ENCODE measurements at regions not wholly inside any gene's neighbourhood (a gene's known extent, or its start where the extent isn't known, plus 50 kb on each side); places are given as distances from the start of the nearest gene placed in this dataset.
"Not testable (repeated sequence)": the region's sequence is repeated elsewhere in the genome, so short reads cannot be mapped to it uniquely, and the experiment has no call there.

DNA sequence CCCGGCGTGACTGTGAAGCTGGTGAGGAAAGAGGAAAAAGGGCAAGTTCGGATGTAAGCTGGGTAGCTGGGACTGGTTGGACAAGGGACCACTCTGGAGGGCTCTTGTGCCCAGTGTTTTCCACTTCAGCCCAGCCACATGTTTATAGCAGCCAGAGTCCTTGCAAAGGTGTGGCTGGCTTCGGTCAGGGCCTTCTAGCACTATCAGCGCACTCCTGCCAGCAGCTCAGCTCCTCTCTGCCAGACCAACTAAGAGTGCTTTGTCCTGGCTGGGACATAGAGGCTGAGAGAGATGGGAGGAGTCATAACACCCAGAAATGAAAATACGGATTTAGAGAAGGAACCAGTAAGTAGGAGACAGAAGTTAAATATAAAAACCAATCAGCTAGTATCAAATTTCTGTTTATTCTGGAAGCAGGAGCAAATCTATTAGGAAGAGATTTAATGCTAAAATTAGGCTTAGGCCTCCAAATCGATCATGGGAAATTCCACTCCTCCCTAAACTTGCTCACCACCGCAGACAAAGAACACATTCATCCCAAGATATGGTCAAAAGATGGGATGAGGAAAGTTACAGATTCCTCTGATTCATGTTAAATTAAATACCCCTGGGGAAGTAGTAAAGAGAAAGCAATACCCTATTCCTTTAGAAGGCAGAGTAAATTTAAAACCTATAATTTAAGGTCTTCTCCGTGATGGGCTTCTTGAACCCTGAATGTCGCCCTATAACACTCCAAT is 135.0 kb downstream of the RALA start:
- no peak for DNase-seq (ENCODE audit: low spot score)

GRCh38 chr7:39761449-39761848 is 138.1 kb downstream of the RALA start:
- no peak for DNase-seq (ENCODE audit: low spot score)

DNA sequence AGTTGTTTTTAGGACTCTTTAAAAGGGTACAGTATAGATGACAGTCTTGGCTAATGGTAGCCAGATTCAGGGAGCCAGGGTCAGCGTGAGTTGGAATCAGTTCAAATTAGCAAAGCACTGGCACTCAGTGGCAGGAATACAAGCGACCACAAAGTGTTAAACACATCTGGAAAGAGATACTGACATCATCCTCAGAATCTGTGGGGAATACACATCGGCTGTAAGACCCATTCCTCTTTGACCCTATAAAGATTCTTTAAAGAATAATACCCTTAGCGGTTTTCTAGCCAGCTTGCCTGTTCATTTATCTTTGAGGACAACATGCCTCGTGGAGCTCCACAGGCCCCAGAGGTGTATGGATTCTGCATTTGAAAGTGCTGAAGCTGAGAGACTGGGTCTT is 139.1 kb downstream of the RALA start:
- DNase-seq (ENCODE audit: low spot score), result not testable (repeated sequence)

DNA sequence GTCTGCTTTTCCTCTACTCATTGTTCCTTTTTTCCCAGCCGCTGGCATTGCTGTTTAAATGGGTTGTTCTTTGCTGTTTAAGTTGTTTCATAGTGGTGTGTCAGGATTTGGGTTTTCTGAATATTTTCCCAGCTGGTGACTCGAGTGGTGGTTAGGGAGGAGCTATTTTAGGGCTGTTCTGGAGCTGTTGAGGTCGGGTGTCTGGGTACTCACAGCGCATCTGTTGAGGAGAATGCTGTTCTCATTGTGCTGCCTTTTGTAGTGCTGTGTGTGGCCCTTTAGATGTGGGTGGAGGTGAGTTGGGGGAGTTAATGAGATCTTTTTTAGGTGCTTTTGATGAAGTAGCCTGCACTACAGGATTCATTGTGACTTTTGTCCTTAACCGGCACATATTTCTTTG is 139.5 kb downstream of the RALA start:
- DNase-seq (ENCODE audit: low spot score), result not testable (repeated sequence)

DNA sequence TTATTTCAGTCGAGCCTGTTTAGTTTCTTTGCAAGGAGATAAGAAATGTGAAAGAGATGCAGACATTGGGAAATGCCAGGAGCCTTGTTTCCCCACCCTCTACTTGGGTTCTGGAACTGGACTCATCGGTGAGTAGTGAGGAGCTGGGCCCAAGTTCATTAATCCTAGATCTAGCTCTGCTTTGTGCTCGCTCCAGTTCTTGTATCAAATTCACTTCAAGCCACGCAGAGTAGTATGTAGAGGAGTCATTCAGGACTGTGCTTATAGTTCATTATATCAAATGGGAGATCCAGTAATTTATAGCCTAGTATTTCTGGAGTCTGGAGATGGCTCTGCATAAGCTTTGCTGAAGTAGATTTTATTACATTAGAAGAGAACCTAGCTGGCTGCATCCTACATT is 142.5 kb downstream of the RALA start:
- DNase-seq (ENCODE audit: low spot score), result not testable (repeated sequence)

- DNase-seq (ENCODE audit: low spot score), result not testable (repeated sequence)
These were observed 145.1 kb downstream of the RALA start for GRCh38 chr7:39768439-39768838.

DNA sequence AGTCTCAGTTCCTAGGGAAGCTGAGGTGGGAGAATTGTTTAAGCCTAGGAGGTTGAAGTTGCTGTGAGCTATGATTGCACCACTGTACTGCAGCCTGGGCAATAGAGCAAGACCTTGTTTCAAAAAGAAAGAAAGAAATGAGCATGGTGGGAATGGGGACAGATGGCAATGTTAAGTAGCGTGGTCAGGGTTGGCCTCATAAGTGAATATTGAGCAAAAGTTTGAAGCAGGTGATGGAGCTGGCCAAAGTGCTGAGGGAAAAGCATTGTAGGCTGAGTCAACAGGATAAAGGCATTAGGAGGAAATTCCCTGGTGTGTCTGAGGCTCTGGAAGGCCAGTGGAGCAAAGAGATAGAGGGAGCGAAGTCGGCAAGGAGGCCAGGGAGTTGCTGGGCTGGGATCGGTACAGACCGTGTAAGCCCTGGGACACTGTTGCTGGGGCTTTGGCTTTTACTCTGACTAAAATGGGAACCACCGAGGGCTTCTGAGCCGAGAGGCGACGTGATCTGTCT is 151.0 kb downstream of the RALA start:
- DNase-seq (ENCODE audit: low spot score), result not testable (repeated sequence)

- not testable (repeated sequence) for DNase-seq (ENCODE audit: low spot score)
These were observed 158.2 kb downstream of the RALA start for GRCh38 chr7:39781557-39781956.

GRCh38 chr7:39786440-39786839 is 163.1 kb downstream of the RALA start:
- not testable (repeated sequence) for DNase-seq (ENCODE audit: low spot score)

DNA sequence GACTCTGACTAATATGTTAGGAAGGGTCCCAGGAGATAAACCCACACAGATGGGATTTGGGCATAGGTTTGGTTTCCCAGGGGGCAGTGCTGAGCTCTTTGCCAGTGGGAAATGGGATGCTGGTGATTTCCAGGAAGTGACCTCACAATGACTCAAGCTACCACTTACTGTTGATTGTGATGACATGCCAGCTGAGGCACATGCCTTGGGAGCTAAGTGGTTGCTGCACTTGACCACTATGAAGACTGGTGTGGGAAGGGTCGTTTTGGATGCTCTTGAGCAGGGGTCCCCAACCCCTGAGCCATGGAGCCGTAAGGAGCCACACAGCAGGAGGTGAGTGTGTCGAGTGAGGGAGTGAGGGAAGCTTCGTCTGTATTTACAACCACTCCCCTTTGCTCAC is 159.0 kb upstream of the CDK13 start:
- not testable (repeated sequence) for DNase-seq (ENCODE audit: low spot score)

GRCh38 chr7:39791911-39792310 is 158.1 kb upstream of the CDK13 start:
- not testable (repeated sequence) for DNase-seq (ENCODE audit: low spot score)

DNA sequence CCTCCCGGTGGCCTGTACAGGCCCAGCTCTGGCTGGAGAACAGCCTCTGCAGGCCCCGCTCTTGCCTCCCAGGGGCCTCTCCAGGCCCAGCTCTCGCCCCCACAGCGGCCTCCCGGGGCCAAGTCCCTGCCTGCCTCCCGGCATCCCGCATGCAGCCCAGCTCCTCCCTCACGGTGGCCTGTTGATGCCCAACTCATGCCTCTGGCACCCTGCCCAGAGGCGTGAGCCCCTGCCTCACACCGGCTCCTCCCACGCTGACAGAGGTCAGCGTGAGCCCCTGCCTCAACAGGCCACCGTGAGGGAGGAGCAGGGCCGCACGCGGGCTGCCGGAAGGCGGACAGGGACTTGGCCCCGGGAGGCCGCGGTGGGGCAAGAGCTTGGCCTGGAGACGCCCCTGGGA is 157.0 kb upstream of the CDK13 start:
- not testable (repeated sequence) for DNase-seq (ENCODE audit: low spot score)

GRCh38 chr7:39793851-39794250 is 156.2 kb upstream of the CDK13 start:
- not testable (repeated sequence) for DNase-seq (ENCODE audit: low spot score)

GRCh38 chr7:39796947-39797346 is 153.1 kb upstream of the CDK13 start:
- not testable (repeated sequence) for DNase-seq (ENCODE audit: low spot score)

GRCh38 chr7:39798077-39798476 is 152.0 kb upstream of the CDK13 start:
- DNase-seq (ENCODE audit: low spot score), result not testable (repeated sequence)

- DNase-seq (ENCODE audit: low spot score), result no peak
These were observed 141.1 kb upstream of the CDK13 start for GRCh38 chr7:39808796-39809481.

GRCh38 chr7:39810204-39810642 is 139.8 kb upstream of the CDK13 start:
- DNase-seq (ENCODE audit: low spot score), result no peak

- no peak for DNase-seq (ENCODE audit: low spot score)
These were observed 139.3 kb upstream of the CDK13 start for GRCh38 chr7:39810710-39811109.

- no peak for DNase-seq (ENCODE audit: low spot score)
These were observed 138.9 kb upstream of the CDK13 start for GRCh38 chr7:39811161-39811614.

- DNase-seq (ENCODE audit: low spot score), result no peak
These were observed 133.5 kb upstream of the CDK13 start for GRCh38 chr7:39816462-39817060.

DNA sequence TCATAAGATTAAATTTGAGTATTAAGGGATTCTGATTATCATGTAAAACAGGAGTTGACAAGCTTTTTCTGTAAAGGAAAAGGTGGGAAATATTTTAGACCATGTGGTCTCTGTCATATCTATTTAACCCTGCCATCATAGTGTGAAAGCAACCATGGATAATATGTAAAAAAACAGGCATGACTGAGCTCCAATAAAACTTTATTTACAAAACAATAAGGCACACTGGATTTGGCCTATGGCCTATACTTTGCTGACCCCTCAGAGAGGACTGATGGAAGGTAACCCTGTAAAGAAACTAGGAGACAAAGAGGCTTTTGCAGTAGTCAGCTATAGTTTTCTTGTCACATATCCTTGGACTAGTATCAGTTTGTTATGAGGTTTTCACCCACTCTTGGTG is 130.5 kb upstream of the CDK13 start:
- DNase-seq (ENCODE audit: low spot score), result no peak

- DNase-seq (ENCODE audit: low spot score), result no peak
These were observed 125.4 kb upstream of the CDK13 start for GRCh38 chr7:39824456-39825200.

Data from germinal center (tissue), 1 donor.